Femur (tissue), 1 donor: ENCODE measurements at regions not wholly inside any gene's neighbourhood (a gene's known extent, or its start where the extent isn't known, plus 50 kb on each side); places are given as distances from the start of the nearest gene placed in this dataset.
"Not testable (repeated sequence)": the region's sequence is repeated elsewhere in the genome, so short reads cannot be mapped to it uniquely, and the experiment has no call there.

ENCODE experiments used
- DNase-seq: peaks from one replicate; pipeline ENCODE4 v3.0.0-alpha.2; 2017

DNA sequence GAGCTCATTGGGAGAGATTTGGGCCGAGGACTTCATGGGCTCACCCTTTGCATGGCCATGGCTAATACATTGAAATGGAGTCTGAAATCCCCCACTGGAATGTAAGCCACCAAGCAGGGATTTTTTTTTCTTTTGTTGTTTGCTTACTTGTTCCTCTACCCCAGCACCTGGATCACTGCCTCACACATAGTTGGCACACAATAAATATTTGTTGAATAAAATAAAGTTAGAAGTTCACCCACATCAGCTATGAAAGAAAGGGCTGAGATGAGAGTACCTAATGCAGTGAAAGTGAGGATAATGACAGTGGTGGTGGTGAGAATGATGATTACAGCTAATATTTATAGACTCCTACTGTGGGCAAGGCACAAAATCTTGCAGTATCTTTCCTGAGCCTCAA is 98.1 kb upstream of the ANXA1 start:
- DNase-seq = no peak

- no peak for DNase-seq
These were observed 98.2 kb upstream of the ALDH1A1 start for GRCh38 chr9:73050887-73051550.

DNA sequence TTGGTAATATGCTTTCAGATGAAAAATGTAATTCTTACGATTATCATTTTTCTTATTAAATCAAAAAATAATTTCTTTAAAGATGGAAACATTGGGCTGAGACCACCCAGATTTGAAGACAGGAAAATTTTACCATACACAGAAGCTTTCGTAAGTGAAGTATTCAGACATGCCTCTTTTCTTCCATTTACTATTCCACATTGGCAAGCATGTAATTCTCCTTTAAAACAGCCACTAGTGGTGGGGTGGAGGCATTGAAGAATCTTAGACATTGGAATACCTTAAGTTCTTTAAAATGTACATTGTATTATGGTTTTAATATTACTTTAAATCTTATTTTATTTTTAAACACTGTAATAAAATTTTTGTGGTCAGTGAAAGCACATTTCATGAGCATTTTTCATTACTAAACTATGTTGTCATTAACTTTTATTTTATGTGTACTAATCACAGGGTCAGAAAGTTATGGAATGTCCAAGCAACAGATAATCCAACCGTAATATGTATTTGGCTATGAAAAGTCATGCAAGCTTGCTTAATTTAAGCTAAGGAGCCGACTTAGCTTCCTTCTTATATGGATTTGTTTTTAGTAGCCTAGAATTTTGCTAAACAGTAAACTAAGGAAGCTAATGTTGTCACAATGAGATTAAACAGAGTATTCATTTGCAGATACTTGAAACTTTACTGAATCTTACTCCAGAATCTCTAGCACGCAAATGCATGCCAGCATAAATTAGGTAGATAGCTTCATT is 97.4 kb upstream of the ALDH1A1 start:
- no peak for DNase-seq

DNA sequence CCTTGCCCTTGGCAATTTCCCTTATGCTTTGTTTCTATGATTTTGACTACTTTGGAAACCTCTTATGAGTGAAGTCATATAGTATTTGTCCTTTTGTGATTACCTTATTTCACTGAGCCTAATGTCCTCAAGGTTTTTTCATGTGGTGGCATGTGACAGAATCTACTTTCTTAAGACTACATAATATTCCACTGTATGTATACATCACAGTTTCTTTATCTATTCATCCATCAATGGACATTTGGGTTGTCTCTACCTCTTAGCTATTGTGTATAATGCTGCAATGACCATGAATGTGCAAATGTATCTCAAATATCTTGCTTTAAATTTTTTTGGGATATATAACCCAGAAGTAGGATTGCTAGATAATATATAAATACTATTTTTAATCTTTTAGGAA is 96.4 kb upstream of the ALDH1A1 start:
- DNase-seq = no peak

DNA sequence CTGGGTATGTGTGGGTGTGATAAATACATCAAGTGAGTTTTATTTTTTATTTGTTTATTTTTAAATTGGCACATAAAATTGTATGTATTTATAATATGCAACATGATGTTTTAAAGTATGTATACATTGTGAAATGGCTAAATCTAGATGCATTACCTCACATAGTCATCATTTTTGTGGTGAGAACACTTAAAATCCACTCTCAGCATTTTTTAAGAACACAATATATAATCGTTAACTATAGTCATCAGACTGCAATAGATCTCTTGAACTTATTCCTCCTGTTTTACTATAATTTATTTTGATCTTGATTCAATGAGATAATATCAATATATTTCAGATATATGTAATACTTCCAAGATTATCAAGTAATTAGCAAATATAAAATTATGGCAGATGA is 93.9 kb upstream of the ALDH1A1 start:
- DNase-seq = no peak

DNA sequence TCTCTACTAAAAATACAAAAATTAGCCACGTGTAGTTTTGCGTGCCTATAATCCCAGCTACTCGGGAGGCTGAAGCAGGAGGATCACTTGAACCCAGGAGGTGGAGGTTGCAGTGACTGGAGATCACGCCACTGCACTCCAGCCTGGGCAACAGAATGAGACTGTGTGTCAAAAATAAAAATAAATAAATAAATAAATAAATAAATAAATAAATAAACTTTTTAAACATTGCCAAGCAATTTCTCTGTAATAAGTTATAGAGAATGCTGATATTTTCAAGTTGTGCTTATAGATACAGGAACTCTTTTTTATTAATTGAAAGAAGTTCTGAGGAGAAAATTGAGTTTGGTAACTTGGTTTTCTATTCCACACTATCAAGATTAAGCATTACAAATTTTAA is 91.9 kb upstream of the ALDH1A1 start:
- DNase-seq = not testable (repeated sequence)

DNA sequence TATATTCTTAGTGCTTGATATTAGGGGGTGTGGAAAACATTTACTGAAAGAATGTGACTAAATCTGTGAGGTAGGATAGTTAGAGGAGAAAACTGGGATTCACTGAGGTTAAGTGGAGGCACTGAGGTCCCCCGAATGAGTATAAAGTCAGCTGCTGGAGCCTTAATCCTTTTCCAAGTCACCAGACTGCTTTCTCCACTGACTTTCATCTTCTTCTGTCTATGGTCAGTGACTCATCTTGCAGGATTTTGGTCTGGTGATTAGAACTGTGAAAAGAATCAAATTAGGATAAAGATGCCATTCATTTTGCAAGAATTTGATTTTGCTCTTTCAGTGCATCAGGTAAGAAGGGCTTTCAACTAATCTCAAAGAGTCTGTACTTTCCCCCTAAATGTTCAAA is 89.3 kb upstream of the ALDH1A1 start:
- DNase-seq = no peak

GRCh38 chr9:73039271-73040263 is 86.7 kb upstream of the ALDH1A1 start:
- peak; percentile 60 for DNase-seq

DNA sequence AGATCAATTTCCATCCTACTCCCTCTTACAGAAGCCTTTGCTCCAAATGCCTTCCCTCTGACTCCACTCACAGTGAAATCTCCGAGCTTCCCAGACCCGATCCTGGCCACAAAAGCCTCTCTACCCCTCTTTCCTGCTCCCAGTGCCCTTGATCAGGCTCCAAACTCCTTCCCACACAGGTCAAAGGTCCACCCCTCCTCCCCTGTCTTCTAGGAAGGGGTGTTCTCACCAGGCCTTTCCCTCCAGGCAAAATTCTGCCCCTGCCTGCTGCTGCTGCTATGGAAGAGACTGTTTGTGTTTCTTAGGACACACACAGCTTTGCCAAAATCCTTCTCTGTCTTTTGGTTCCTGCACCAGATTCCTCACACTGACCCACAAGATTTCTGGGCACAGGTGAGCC is 85.8 kb upstream of the ALDH1A1 start:
- DNase-seq = peak; percentile 35

DNA sequence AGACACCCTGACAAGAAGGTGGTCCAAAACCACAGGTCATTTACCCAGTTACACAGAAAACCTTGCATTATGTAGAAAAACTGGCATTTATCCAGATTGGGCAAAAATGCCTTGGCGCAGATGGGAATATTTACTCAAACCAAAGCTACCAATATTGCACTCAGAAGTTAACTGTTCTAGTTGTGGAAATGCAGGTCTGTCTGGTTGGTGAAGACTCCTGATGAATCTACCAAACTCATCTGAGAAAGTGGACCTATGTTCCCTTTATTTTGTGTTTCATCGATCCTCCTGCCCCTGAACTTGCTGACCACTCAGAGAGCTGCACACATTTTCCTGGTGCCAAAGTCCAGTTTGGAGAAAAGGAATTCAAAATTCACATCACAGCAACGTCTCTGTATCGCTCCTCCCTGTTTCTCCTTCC is 85.2 kb upstream of the ALDH1A1 start:
- no peak for DNase-seq

- DNase-seq = no peak
These were observed 84.8 kb upstream of the ALDH1A1 start for GRCh38 chr9:73037613-73038012.

- DNase-seq = no peak
These were observed 82.1 kb upstream of the ALDH1A1 start for GRCh38 chr9:73034962-73035361.

GRCh38 chr9:73031350-73031749 is 78.5 kb upstream of the ALDH1A1 start:
- DNase-seq = no peak

- no peak for DNase-seq
These were observed 77.6 kb upstream of the ALDH1A1 start for GRCh38 chr9:73030370-73031030.

DNA sequence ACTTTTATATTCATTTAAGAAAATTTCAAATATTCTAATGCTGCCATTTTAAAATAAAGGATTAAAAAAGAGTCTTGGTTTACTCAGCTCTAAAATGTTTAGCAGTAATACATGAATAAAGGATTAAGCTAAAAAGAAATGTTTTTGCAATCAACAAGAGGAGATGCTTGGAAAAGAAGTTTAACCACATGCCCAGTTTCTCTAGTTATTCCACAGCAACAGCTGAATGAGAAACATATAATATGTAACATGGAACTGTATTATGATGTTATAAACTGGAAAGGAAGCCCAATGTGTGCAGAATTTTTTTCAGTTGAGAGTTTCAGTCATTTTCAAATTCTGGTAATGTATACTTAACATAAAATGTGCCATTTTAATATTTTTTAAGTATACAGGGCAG is 76.5 kb upstream of the ALDH1A1 start:
- DNase-seq = no peak

DNA sequence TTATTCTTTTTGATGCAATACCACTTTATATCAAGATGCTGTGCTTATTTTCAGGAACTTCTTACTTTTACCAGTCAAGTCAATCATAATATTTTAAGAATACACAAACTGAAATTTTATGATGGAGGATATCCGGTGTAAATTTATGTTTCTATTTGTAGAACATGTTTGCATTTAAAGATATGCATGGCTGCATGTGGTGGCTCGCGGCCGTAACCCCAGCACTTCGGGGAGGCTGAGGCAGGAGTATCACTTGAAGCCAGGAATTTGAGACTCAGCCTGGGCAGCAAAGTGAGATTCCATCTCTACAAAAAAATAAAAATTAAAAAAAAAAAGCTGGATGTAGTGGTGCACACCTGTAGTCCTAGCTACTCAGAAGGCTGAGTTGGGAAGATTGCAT is 73.5 kb upstream of the ALDH1A1 start:
- DNase-seq = no peak

GRCh38 chr9:73024601-73025034 is 71.8 kb upstream of the ALDH1A1 start:
- no peak for DNase-seq

DNA sequence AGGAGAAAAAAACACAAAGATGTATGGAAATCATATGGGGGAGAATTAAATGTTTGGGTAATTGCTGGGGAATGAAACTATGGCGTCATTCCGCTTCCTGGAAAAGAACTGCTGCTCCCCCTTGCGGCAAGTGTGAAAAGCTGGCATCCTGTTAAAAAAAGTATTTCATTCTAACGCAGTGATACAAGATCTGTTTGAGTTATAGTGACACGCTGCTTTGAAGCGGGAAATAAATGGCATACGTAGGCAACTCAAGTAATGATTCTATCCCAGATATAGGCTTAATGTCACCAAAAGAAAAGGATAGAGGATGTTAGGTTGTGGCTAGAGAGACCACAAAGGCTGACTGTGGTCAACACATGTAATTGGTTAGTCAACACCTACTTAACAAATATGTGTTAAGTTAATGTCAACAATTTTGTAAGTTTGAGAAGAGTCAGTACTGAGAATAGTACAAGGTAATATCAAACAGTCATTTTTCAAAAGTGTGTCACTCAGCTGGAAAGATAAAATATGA is 70.2 kb upstream of the ALDH1A1 start:
- DNase-seq = peak; percentile 46

DNA sequence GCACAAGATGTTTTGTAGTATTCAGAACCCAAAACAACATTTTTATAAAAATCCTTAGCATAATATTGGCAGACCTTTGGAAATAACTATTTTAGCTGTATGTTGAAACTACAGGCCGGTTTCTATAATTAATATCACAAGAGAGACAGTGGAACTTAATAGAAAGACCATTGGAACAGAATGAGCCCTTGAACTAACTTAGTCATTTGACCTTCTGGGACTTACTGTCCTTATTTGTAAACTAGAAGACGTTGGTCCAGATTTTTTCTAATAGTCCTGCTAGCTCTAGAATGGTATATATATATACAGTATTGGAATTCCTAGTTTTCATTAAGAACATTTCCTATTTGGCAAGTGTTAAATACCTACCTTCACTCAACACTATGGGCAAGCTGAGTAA is 69.5 kb upstream of the ALDH1A1 start:
- no peak for DNase-seq

- DNase-seq = no peak
These were observed 68.0 kb upstream of the ALDH1A1 start for GRCh38 chr9:73020877-73021276.

DNA sequence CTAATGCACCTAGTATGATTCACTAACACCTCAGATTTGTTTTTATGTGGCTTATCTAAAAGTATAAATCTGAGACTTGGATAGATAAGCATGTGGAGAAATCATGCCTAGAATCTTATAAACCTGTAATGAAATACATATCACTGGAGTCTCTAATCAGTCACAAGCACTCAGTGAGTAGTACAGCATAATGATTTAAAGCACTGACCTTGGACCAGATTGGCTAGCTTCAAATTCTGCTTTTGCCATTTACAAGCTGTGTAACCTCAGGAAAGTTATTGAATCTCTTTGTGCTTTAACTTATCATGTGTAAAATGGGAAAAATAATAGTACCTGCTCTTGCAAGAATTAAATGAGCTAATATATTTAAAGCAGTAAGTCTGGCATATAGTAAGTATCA is 61.2 kb upstream of the ALDH1A1 start:
- DNase-seq = no peak

- no peak for DNase-seq
These were observed 59.1 kb upstream of the ALDH1A1 start for GRCh38 chr9:73011956-73012355.
